ENCODE measurements at regions not wholly inside any gene's neighbourhood (a gene's known extent, or its start where the extent isn't known, plus 50 kb on each side); places are given as distances from the start of the nearest gene placed in this dataset.

- no peak for TF ChIP-seq EZH2 (IDR thresholded peaks at IDR 0.05; ENCODE audit: low read length, unreplicated experiment)
- TF ChIP-seq CTCF (conservative IDR thresholded peaks at IDR 0.05; ENCODE audit: low read depth, low read length), result no peak
Observed at GRCh38 chr10:128833671-128834070, 633.4 kb upstream of the MGMT start.

All from PC-3 (cell line).